ENCODE measurements at regions not wholly inside any gene's neighbourhood (a gene's known extent, or its start where the extent isn't known, plus 50 kb on each side); places are given as distances from the start of the nearest gene placed in this dataset.

- no peaks in the 10 kb centered on the region for H3K23me2 ChIP-seq (ENCODE audit: insufficient read length, low read depth, low read length, poor library complexity, severe bottlenecking)
- no peak overlapping the region for H3K23ac ChIP-seq (ENCODE audit: insufficient read length, low read depth, low read length)
- H3K27ac Mint-ChIP-seq = no peak overlapping the region
- H2AFZ ChIP-seq (ENCODE audit: low read length) = no peak overlapping the region
- no peak overlapping the region for H3K4ac ChIP-seq (ENCODE audit: low read depth, low read length)
- H3K27ac ChIP-seq (ENCODE audit: insufficient read length, low read depth, low read length) = no peak overlapping the region
- no CpG with 5 or more reads among the region's 1 CpG for WGBS (ENCODE audit: extremely low coverage, insufficient read length, low lambda C conversion rate)
- TF ChIP-seq CTCF (conservative IDR thresholded peaks at IDR 0.05) = no peak
- H3K27me3 ChIP-seq (ENCODE audit: insufficient read depth, low read length) = no peaks in the 10 kb centered on the region
- H4K20me1 ChIP-seq (ENCODE audit: control insufficient read depth, insufficient read depth, insufficient read length) = no peaks in the 10 kb centered on the region
- no peak overlapping the region for H2BK5ac ChIP-seq (ENCODE audit: insufficient read length, low read length)
- no peak overlapping the region for H3K4me3 Mint-ChIP-seq
- no peak for DNase-seq
- peaks cover 10 to 17% of the 10 kb centered on the region in 2 experiments for H3K4me1 Mint-ChIP-seq
- no peak overlapping the region for H2BK12ac ChIP-seq (ENCODE audit: insufficient read length, low read depth, low read length)
- no peaks in the 10 kb centered on the region for H3K9me3 ChIP-seq (ENCODE audit: control insufficient read depth, low read depth, low read length)
- no peak overlapping the region for H2BK15ac ChIP-seq (ENCODE audit: low read depth, low read length)
- no peak overlapping the region for H2BK120ac ChIP-seq (ENCODE audit: low read depth, low read length, poor library complexity, severe bottlenecking)
- no peak overlapping the region for H4K8ac ChIP-seq (replicated peaks; ENCODE audit: insufficient read length, low read depth, low read length)
- no peaks in the 10 kb centered on the region; a peak in 1 of 7 replicates for H3K36me3 Mint-ChIP-seq (ENCODE audit: insufficient read depth in 1 of 3, low read depth in 3 of 3)
- H3K9ac ChIP-seq (ENCODE audit: extremely low read depth, insufficient read length, low read length) = no peak overlapping the region
- no peaks in the 10 kb centered on the region for H3K79me1 ChIP-seq (ENCODE audit: insufficient read depth, low read depth, low read length, poor library complexity, severe bottlenecking)
- no peak overlapping the region for H4K91ac ChIP-seq (ENCODE audit: insufficient read length, low read depth, low read length)
- no peaks in the 10 kb centered on the region; a peak in 1 of 5 replicates for H3K9me3 Mint-ChIP-seq
- no peak overlapping the region for H3K56ac ChIP-seq (ENCODE audit: insufficient read length, low read depth, low read length)
- H2BK20ac ChIP-seq (ENCODE audit: low read depth, low read length, poor library complexity, severe bottlenecking) = no peak overlapping the region
- no peak overlapping the region for H2AK5ac ChIP-seq (ENCODE audit: insufficient read length, low read length)
- no peaks in the 10 kb centered on the region for H3K27me3 Mint-ChIP-seq (ENCODE audit: low read depth)
- no peak overlapping the region for H3T11ph ChIP-seq (ENCODE audit: low read length)
- H4K5ac ChIP-seq (ENCODE audit: insufficient read length, low read depth, low read length) = no peak overlapping the region
- no peaks in the 10 kb centered on the region for H3K79me2 ChIP-seq (ENCODE audit: insufficient read depth, low read length)
- no peak overlapping the region for H3K18ac ChIP-seq (ENCODE audit: insufficient read length, low read depth, low read length)
- H3K4me1 ChIP-seq (ENCODE audit: insufficient read depth, low read length) = no peaks in the 10 kb centered on the region; the same call in 1 of the 2 replicates
- H3K14ac ChIP-seq (ENCODE audit: insufficient read depth, low read length) = no peak overlapping the region
- H3K4me2 ChIP-seq (ENCODE audit: insufficient read depth, insufficient read length, low read length) = no peak overlapping the region
These were observed 186.3 kb downstream of the OGFRL1 start for GRCh38 chr6:71474942-71475341.
